Glomerular visceral epithelial cell (primary cell): ENCODE measurements at regions not wholly inside any gene's neighbourhood (a gene's known extent, or its start where the extent isn't known, plus 50 kb on each side); places are given as distances from the start of the nearest gene placed in this dataset.

Source experiments
- DNase-seq: peaks from one replicate; pipeline ENCODE4 v3.0.0-alpha.2; 2016; ENCODE audit errors: extremely low spot score

GRCh38 chr9:26394025-26394424, 498.6 kb downstream of the CAAP1 start:
- DNase-seq: no peak

GRCh38 chr9:26392639-26393038, 500.0 kb downstream of the CAAP1 start:
- DNase-seq: no peak

GRCh38 chr9:26391036-26391435, 501.6 kb downstream of the CAAP1 start:
- DNase-seq: no peak

- DNase-seq: peak; percentile 35
Measured at GRCh38 chr9:26375448-26375847, 517.2 kb downstream of the CAAP1 start.

- DNase-seq: no peak
Measured at GRCh38 chr9:26373616-26374015, 519.0 kb downstream of the CAAP1 start.

GRCh38 chr9:26371236-26371635, 521.4 kb downstream of the CAAP1 start:
- DNase-seq: no peak

- no peak for DNase-seq
Measured at GRCh38 chr9:26369093-26369492, 523.5 kb downstream of the CAAP1 start.

GRCh38 chr9:26368241-26368640, 524.4 kb downstream of the CAAP1 start:
- no peak for DNase-seq

- DNase-seq: no peak
Measured at GRCh38 chr9:26361010-26361409, 531.6 kb downstream of the CAAP1 start.

GRCh38 chr9:26358836-26359235, 533.8 kb downstream of the CAAP1 start:
- no peak for DNase-seq

- no peak for DNase-seq
Measured at GRCh38 chr9:26357803-26358344, 534.7 kb downstream of the CAAP1 start.

GRCh38 chr9:26356491-26356890, 536.1 kb downstream of the CAAP1 start:
- no peak for DNase-seq

GRCh38 chr9:26346942-26347477, 545.6 kb downstream of the CAAP1 start:
- no peak for DNase-seq

- no peak for DNase-seq
Measured at GRCh38 chr9:26341545-26341944, 551.1 kb downstream of the CAAP1 start.

GRCh38 chr9:26339796-26340195, 552.8 kb downstream of the CAAP1 start:
- DNase-seq: no peak

GRCh38 chr9:26335116-26335515, 557.5 kb downstream of the CAAP1 start:
- DNase-seq: no peak

GRCh38 chr9:26334706-26335105, 557.9 kb downstream of the CAAP1 start:
- no peak for DNase-seq

- DNase-seq: no peak
Measured at GRCh38 chr9:26331223-26331622, 561.4 kb downstream of the CAAP1 start.

GRCh38 chr9:26329974-26330373, 562.6 kb downstream of the CAAP1 start:
- no peak for DNase-seq

GRCh38 chr9:26326563-26326962, 566.0 kb downstream of the CAAP1 start:
- DNase-seq: peak; percentile 83

- DNase-seq: no peak
Measured at GRCh38 chr9:26325444-26325829, 567.2 kb downstream of the CAAP1 start.

GRCh38 chr9:26324786-26325443, 567.7 kb downstream of the CAAP1 start:
- DNase-seq: no peak

- no peak for DNase-seq
Measured at GRCh38 chr9:26321935-26322334, 570.7 kb downstream of the CAAP1 start.

- no peak for DNase-seq
Measured at GRCh38 chr9:26319859-26320258, 572.7 kb downstream of the CAAP1 start.
